Stimulated activated CD4-positive, alpha-beta T cell treated with anti-CD3 and anti-CD28 coated beads, Interleukin-2, amount 100 ng/mL, for 48 hours (primary cell): ENCODE measurements at regions not wholly inside any gene's neighbourhood (a gene's known extent, or its start where the extent isn't known, plus 50 kb on each side); places are given as distances from the start of the nearest gene placed in this dataset.
"Not testable (repeated sequence)": the region's sequence is repeated elsewhere in the genome, so short reads cannot be mapped to it uniquely, and the experiment has no call there.

ENCODE experiments used
- DNase-seq, 2 donors: peaks; one replicate each; pipeline ENCODE4 v3.0.0-alpha.2; 2020

DNA sequence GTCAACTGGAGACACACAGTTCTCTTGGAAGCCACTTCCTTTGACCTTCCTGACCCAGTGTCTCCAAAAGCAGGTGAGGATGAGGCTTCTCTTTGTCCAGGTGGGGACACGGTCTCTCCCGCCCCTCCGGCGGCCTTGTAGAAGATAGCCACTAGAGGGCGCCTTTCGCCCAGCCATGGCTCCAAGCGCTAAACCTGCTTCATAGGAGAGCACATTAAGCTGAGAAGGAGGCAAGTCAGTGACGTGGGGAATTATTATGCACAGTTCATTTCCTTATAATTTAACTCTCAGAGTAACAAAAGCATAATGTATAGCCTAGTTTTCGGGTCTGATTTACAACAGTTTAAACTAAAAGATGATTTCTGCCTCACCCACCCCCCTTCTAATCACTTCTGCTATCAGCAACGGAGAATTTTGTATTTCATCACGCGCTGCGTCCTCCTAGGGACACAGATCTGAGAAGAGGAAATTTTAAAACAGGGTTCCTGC is 208.7 kb downstream of the ICOS start:
- peak; percentile 78 to 79 for DNase-seq

- DNase-seq = no peak
Measured at GRCh38 chr2:204145791-204146190, 209.2 kb downstream of the ICOS start.

DNA sequence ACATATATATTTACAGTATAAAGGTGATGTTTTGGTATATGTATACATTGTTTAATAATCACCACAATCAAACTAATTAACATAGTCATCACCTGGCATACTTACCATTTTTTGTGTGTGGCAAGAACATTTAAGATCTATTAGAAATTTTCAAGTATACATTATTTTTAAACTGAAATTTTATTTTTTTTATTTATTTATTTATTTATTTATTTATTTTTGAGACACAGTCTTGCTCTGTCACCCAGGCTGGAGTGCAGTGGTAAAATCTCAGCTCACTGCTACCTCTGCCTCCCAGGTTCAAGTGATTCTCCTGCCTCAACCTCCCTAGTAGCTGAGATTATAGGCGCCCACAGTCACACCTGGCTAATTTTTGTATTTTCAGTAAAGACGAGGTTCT is 210.5 kb downstream of the ICOS start:
- DNase-seq = not testable (repeated sequence)

DNA sequence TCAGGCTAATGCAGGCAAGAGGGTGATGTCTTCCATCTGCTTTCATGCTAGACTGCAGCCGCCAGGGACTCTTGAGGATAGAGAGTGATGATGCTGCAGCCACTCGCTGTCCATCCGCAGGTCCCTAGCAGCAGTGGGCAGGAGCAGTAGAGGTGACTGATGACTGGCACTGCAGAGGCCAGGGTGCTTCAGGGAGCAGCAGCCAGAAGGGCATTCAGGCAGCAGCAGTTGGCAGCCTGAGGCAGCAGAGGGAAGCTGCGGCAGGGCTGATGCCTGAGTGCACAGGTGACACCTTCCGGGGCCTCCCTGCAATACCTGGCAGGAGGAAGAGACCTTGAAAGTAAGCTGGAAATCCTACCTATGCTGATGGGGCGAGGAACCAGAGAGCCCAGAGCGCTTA is 214.2 kb downstream of the ICOS start:
- DNase-seq = no peak

DNA sequence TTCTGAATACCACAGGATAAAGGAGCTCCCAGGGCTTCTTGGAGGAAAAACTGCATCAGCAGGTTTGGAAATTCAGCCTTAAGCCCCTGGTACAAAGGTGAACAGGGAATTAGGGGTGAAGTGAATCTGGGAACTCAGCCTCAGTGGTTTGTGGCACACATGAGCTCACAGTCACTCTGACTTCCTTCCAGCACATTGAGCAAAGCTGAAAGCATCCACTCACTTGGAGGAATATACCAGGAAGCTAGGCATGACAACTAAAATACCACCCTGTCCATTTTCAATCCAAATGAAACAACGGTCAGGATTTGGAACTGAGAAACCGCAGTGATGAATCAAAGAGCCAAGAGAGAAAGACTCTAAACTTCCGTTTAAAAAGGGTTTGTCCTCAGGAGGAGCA is 216.1 kb downstream of the ICOS start:
- no peak for DNase-seq

DNA sequence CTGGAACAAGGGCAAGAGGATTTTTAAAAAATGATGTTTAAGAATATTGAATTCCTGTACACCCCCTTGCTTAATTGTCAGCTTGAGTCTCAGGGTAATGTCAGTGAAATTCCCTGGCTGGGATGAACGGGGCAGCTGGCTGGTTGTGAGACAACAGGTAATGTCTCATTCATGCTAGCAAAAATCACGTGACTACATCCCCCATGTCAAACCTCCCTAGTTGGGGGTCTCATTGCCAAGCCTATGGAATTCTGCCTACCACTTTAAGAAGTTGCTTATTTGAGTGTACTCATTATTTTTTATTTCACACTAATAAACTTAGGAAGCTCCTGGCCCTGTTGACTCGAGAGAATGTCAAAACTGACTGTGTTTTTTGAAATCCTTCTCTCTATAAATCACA is 218.3 kb downstream of the ICOS start:
- DNase-seq = no peak

DNA sequence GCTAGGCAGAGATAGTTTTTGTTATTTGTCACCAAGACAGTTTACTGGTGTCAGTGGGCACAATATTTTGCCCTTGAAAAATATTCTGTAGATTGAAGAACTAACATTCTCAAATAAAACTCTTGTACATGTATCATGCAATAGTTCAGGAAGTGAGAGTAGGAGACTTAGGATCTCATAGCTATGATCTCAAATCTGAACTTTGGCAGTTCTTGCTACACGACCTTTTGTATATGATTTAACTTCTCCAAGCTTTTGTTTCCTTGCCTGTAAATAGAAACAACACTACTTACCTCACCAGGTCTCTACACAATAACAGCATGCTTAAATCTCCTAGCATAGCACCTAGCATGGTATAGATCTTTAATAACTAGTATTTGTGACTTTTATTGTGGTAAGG is 219.9 kb downstream of the ICOS start:
- no peak for DNase-seq

- no peak for DNase-seq
Measured at GRCh38 chr2:204157684-204158083, 221.1 kb downstream of the ICOS start.

DNA sequence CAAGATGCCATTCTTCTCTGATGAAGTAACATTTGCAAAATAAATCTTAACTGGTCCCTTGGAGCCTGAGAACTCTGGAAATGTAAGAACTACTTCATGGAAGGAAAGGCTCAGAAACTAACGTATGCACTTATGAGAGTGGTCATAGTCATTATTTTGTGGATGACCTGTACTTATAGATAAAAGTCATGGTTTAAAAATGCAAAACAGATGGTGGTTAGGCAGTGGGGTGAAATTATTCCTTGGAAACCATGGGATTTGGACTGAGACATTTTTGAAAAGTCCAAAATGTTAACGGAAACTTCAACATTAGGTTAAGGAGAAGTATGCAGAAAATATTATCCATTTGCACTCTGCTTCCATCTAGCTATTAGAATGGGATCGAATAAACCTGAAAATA is 223.0 kb downstream of the ICOS start:
- no peak for DNase-seq

DNA sequence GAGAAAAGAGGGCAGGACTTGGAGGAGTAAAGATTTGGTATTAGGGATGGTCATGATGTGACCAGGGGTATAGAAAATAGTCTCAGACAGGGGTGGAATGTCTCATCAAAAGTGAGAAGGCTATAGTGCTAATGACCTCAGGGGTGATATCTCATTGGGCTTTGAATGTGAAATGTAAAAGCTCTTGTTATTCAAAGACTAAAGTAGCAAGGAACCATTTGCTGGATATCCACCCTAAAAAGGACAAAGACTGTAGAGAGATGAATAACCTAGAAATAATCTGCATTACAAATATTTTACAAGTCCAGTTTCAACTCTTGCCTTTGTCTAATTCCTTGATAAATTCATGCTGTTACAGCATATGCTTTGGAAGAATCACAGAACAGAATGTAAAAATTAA is 224.4 kb downstream of the ICOS start:
- DNase-seq = no peak

GRCh38 chr2:204161886-204162285 is 225.3 kb downstream of the ICOS start:
- no peak for DNase-seq

DNA sequence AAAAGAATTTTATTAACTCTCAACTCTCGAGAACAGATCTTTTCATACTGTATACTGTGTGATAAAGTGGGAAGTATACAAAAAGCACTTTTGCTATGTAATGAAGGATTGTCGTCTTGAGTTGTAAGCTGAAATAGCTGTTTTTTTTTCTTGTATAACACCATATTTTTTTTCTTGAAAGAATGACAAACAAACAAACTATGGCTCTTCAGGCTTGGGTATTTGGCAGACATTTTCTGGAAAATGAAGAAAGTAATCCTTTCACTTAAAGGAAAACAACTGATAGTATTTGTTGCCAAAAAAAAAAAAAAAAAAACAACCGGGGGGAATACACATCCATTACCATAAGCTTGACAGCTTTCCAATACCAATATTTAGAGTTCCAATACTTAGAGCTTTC is 230.4 kb downstream of the ICOS start:
- no peak for DNase-seq

GRCh38 chr2:204167670-204168069 is 231.1 kb downstream of the ICOS start:
- not testable (repeated sequence) for DNase-seq

DNA sequence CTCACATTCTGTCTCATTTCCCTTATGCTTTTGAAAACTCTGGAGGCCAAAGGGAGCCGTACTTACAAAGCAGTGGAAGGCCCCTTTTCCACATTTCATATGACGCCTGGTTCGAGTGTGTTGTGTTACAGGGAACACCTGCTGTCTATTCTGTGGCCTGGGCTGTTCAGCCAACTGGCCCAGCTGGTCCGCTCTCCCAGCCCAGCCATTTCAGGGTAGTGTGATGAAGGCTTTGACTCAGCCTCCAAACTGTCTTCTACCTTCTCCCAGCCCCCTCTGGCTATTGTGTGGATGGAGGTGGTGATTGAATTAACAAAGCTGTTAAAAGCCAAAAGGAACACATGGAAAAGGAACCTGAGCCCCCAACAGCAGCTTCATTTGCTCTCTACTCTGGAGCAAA is 233.8 kb downstream of the ICOS start:
- DNase-seq = no peak

DNA sequence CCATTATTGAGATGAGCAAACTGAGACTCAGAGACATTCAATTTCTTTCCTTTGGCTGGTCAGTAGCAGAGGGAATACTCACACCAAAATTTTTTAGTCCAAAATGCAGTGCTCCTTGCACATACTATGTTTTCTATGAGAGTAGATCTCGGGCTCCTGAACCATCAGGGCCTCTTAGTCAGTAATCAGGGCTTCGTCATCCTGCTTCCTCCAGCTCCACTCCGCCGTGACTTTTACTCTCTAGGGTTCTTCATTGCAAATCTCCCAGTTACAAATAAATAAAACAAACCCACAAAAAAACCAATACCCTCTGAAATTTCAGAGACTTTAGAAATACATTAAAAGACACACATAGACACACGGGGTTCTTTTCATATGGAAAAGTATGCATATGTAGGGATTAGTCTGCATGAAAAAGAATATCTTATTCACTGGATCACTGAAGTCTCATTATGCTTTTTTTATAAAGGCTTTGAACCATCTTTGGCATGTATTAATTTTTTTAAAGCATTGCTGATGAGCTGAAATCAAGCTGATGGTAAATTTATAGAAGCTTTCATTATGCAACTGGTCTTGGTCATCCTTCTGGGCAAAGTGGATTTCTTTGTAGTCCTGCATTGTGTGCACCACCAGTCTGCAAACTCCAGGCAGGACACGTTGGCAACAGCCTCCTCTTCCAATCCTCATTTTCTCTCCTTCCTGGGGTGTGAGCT is 235.0 kb downstream of the ICOS start:
- no peak for DNase-seq

DNA sequence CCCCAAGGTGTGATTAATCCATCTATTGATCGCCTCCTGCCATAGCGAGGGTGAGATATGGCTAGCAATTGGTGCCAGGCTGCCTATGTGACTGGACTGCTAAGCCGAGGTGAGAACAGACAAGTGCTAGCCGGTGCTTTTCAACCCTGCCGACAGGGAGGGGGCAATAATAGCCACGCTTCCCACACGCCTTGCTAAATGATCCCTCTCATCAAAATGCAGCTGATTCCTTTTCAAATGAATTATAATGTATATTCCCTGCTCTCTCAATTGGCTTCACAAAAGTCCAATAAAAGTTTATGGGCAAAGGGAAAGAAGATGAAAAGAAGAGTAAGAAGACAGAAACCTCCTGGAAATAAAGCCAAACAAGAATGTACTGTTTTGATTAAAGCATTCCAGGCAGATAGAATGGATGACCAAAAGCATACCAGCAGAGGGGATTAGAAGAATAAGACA is 235.6 kb downstream of the ICOS start:
- DNase-seq = no peak

GRCh38 chr2:204174034-204174433 is 237.5 kb downstream of the ICOS start:
- no peak for DNase-seq

DNA sequence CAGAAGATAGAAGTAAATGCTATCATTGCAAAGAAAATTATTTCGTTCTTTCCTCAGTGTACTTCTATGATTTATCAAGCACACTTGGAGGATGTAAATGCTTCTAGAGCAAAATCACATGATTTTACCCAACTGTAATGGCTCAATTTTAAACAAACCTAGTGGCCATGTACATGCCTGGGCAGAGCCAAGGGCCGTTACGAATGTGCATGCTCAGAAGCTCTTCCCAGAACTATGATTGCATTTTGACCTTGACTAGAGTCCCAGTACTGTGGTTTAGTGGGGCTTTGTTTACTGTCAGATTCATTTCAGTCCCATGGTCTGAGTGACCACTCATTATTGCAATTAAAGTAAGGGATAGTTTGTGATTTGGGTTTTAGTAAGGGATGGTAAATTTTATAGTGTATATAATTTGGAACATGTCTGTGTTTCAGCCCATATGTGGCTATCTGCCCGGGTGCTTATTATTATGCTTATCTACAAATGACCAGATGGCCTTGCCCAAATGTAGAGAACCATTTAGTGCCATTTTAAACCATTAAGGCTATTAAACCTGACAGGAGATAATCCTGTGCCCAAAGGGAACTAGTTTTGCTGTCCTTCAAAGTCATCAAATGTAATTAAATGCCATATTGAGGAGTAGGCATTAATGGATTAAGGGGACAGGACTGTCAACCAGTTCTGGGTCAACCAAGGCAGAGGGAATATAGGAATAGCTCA is 239.1 kb downstream of the ICOS start:
- no peak for DNase-seq

DNA sequence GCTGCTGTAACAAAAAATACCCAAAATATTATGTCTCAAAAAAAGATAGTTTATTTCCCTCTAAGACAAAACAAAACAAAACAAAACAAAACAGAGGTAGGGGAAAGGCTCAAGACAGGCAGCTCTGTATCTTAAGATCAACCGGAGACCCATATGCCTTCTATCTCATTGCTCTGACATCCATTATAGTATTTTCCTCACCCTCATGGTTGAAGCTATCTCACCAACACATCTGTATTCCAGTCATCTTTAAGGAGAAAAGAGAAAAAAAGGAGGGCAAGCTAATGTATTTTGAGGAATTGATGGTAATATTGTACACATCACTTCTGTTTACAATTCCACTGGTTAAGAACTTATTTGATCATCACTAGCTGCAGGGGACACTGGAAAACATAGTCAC is 239.7 kb downstream of the ICOS start:
- DNase-seq = no peak

DNA sequence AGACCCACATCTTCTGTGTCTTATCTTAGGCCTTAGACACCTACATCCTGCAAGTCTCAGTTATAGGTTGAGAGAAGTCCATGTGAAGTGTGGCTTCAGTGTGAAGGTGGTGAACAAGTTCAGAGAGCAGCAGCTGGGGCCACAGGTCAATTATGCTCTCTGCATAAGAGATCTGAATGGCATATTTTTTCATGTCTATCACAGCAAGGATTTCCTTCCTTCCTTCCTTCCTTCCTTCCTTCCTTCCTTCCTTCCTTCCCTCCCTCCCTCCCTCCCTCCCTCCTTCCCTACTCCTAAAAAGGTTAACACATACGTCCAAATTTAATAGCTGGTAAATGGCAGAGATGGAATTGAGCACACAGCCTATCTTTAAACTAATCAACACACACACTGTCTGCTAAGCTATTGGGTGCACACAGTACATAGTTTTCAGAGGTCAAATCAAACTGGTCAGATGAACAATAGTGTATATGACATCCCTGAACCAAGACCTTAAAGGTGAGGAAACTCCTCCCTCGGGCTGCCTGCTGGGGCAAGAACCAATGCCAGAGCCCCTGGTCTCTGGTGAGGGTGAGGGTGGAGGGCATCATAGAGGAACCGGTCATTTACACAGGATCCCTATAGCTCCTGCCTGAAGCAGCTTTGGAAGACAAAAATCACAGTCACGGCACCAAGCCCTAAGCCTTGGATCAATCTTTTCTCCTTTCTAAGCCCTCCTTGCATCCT is 240.9 kb downstream of the ICOS start:
- DNase-seq = no peak

DNA sequence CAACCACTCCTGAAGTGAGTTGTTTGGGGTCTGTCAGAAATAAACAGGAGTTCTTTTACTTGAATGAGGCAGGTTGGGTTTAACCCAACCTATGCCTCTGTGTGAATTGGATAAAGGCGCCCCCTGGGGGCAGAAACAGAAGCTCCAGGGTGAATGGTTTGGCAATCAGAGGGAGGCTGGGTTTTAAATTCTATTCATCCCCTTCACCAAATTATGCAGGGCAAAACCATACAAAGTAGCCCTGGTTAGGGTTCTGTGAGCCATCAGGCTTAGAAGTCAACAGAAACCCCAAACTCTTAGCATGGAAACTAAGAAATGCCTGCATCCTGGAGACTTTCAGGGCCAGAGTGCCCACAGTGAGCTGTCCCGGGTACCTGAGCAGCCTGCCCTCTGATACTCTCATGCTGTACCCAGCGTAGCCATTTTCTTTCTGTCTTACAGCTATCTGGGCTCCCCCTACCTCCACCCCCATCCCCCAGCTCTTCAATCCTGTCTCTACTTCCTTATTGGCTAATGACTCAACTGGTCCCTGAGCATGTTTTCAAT is 241.5 kb downstream of the ICOS start:
- peak; percentile 67 to 74 for DNase-seq

DNA sequence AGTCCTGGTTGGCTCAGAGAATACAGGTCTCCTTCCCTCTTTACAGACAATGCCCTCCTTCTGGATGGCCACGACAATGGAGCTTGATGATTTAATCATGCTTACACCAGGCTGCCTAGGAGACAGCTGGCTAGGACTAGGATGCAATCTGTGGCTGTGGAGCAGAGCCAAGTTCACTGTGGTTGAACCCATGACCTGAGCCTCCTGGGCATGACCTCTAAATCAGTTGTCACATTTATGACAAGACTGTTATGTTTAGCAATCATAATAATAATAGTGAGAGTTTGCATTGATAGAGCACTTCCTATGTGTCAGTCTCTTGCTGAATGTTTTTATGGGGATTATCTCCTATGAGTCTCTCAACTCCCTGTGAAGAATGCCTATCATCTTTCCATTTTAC is 244.1 kb downstream of the ICOS start:
- DNase-seq = no peak

- DNase-seq = no peak
Measured at GRCh38 chr2:204183608-204184007, 247.0 kb downstream of the ICOS start.

GRCh38 chr2:204184226-204184625 is 247.7 kb downstream of the ICOS start:
- no peak for DNase-seq
